H1 (cell line): ENCODE measurements at regions not wholly inside any gene's neighbourhood (a gene's known extent, or its start where the extent isn't known, plus 50 kb on each side); places are given as distances from the start of the nearest gene placed in this dataset.

Source experiments
- CTCF ChIA-PET: fragments of 300-600 bp; sonication (Branson Sonifier 250); formaldehyde crosslinking; loops from one replicate; lab custom pipeline; 2021; ENCODE audit not compliant: partially characterized antibody; lab: Charles Lee
- POLR2A ChIA-PET: fragments of 300-600 bp; sonication (Branson Sonifier 250); formaldehyde crosslinking; loops from one replicate; lab custom pipeline; 2021; ENCODE audit warnings: inconsistent platforms; ENCODE audit not compliant: partially characterized antibody; lab: Charles Lee
- DNase-seq, 2 experiments: peaks; one replicate each; pipeline versions ENCODE4 v3.0.0 to v3.0.0-alpha.2; 2010 to 2022; ENCODE audit warnings: low spot score in 2 of 2, low read depth in 1 of 2, mixed read lengths in 1 of 2
- FAIRE-seq: peaks from 2 replicates; lab custom pipeline; 2011; peaks lifted over from hg19 to GRCh38; lab: Jason Lieb, UNC
- H2AFZ ChIP-seq: 2 replicates; pipeline ENCODE4 v1.8.1; 2012; ENCODE audit warnings: low read length, inconsistent platforms
- H2AK5ac ChIP-seq: 2 replicates; pipeline ENCODE4 v1.6.1; 2013; ENCODE audit warnings: low read depth, low read length
- H2BK120ac ChIP-seq: replicated peaks from 2 replicates; pipeline ENCODE3; 2013; ENCODE audit warnings: low read depth, low read length, inconsistent platforms
- H2BK12ac ChIP-seq: 2 replicates; pipeline ENCODE4 v1.6.1; 2013; ENCODE audit warnings: low read depth, low read length
- H2BK15ac ChIP-seq: 2 replicates; pipeline ENCODE4 v1.6.1; 2013; ENCODE audit warnings: low read length
- H2BK20ac ChIP-seq: 2 replicates; pipeline ENCODE4 v1.6.1; 2013; ENCODE audit warnings: low read length
- H2BK5ac ChIP-seq: 2 replicates; pipeline ENCODE4 v1.6.1; 2013; ENCODE audit warnings: low read depth, low read length
- H3K14ac ChIP-seq: 2 replicates; pipeline ENCODE4 v1.6.1; 2013; ENCODE audit warnings: inconsistent platforms; ENCODE audit not compliant: insufficient read length
- H3K18ac ChIP-seq: 2 replicates; pipeline ENCODE4 v1.6.1; 2013; ENCODE audit warnings: low read length; ENCODE audit errors: extremely low read depth
- H3K23ac ChIP-seq: 2 replicates; pipeline ENCODE4 v1.6.1; 2013; ENCODE audit warnings: inconsistent platforms; ENCODE audit not compliant: insufficient read length
- H3K23me2 ChIP-seq: 2 replicates; pipeline ENCODE4 v1.6.1; 2013; ENCODE audit warnings: low read depth, low read length
- H3K27ac ChIP-seq: 2 replicates; pipeline ENCODE4 v1.6.1; 2011; ENCODE audit warnings: low read depth, low read length, inconsistent platforms
- H3K27me3 ChIP-seq, 4 experiments: replicated peaks in 1 of 4; 1 replicate in 1 of 4; 2 replicates in 3 of 4; pipeline versions ENCODE4 v1.6.1 to v1.8.1; 2011 to 2013; ENCODE audit warnings: low read length in 3 of 4, mild to moderate bottlenecking in 3 of 4, inconsistent platforms in 2 of 4, mixed read lengths in 2 of 4, moderate library complexity in 1 of 4; ENCODE audit not compliant: control insufficient read depth in 3 of 4, insufficient read depth in 3 of 4; ENCODE audit errors: extremely low read depth in 1 of 4
- H3K36me3 ChIP-seq, 4 experiments: 2 replicates each; pipeline versions ENCODE4 v1.6.1 to v1.8.1; 2011 to 2013; ENCODE audit warnings: mild to moderate bottlenecking in 4 of 4, low read length in 3 of 4, moderate library complexity in 2 of 4, control low read depth in 1 of 4, inconsistent platforms in 1 of 4; ENCODE audit not compliant: insufficient read depth in 4 of 4, control insufficient read depth in 2 of 4
- H3K4ac ChIP-seq: replicated peaks from 2 replicates; pipeline ENCODE3; 2013; ENCODE audit warnings: low read length, low read depth, mixed read lengths, inconsistent platforms; ENCODE audit not compliant: insufficient read length
- H3K4me1 ChIP-seq, 4 experiments: replicated peaks in 1 of 4; 1 replicate in 1 of 4; 2 replicates in 3 of 4; pipeline versions ENCODE4 v1.6.1 to v1.8.1; 2011 to 2013; ENCODE audit warnings: low read length in 3 of 4, inconsistent platforms in 2 of 4, mixed read lengths in 1 of 4; ENCODE audit not compliant: insufficient read depth in 4 of 4, control insufficient read depth in 3 of 4
- H3K4me2 ChIP-seq, 2 experiments: 2 replicates each; pipeline versions ENCODE4 v1.6.1 to v1.8.1; 2011 to 2013; ENCODE audit warnings: low read depth in 2 of 2, low read length in 2 of 2, control low read depth in 1 of 2, inconsistent platforms in 1 of 2, mild to moderate bottlenecking in 1 of 2; ENCODE audit not compliant: insufficient read depth in 1 of 2
- H3K4me3 ChIP-seq, 4 experiments: fragments of 200-600, 300-600 bp in 1 of 4; sonication (generic), shearing (Covaris generic), sonication (Bioruptor Twin) in 1 of 4; 2 replicates each; pipeline versions ENCODE4 v1.5.1 to v1.8.1; 2011 to 2016; ENCODE audit warnings: low read length in 4 of 4, low read depth in 3 of 4, control low read depth in 2 of 4, inconsistent platforms in 2 of 4, mild to moderate bottlenecking in 2 of 4, mixed read lengths in 1 of 4, moderate library complexity in 1 of 4; ENCODE audit not compliant: insufficient read depth in 2 of 4; ENCODE audit errors: extremely low read depth in 1 of 4
- H3K56ac ChIP-seq: replicated peaks from 2 replicates; pipeline ENCODE3; 2013; ENCODE audit warnings: low read depth, mild to moderate bottlenecking, mixed read lengths, low read length, inconsistent platforms; ENCODE audit not compliant: insufficient read length
- H3K79me1 ChIP-seq: 2 replicates; pipeline ENCODE4 v1.6.1; 2013; ENCODE audit warnings: low read depth, low read length, control low read depth
- H3K79me2 ChIP-seq, 2 experiments: 2 replicates each; pipeline versions ENCODE4 v1.6.1 to v1.8.1; 2012 to 2013; ENCODE audit warnings: low read length in 2 of 2, mild to moderate bottlenecking in 2 of 2, inconsistent platforms in 1 of 2; ENCODE audit not compliant: insufficient read depth in 2 of 2, control insufficient read depth in 1 of 2
- H3K9ac ChIP-seq, 4 experiments: replicated peaks in 1 of 4; 1 replicate in 1 of 4; 2 replicates in 3 of 4; pipeline versions ENCODE4 v1.6.1 to v1.8.1; 2011 to 2013; ENCODE audit warnings: low read depth in 3 of 4, low read length in 3 of 4, control low read depth in 2 of 4, mild to moderate bottlenecking in 2 of 4, moderate library complexity in 2 of 4, inconsistent platforms in 1 of 4; ENCODE audit errors: extremely low read depth in 1 of 4
- H3K9me3 ChIP-seq, 2 experiments: 2 replicates each; pipeline versions ENCODE4 v1.6.1 to v1.8.1; 2012 to 2013; ENCODE audit warnings: mild to moderate bottlenecking in 2 of 2, moderate library complexity in 2 of 2, control low read depth in 1 of 2, inconsistent platforms in 1 of 2, low read depth in 1 of 2, low read length in 1 of 2, mixed read lengths in 1 of 2; ENCODE audit not compliant: insufficient read depth in 2 of 2
- H4K20me1 ChIP-seq, 2 experiments: replicated peaks in 1 of 2; 2 replicates each; pipeline versions ENCODE3 to v1.8.1; 2011 to 2013; ENCODE audit warnings: inconsistent platforms in 2 of 2, low read length in 2 of 2, mild to moderate bottlenecking in 1 of 2; ENCODE audit not compliant: insufficient read depth in 2 of 2, control insufficient read depth in 1 of 2
- H4K5ac ChIP-seq: 2 replicates; pipeline ENCODE4 v1.6.1; 2013; ENCODE audit warnings: low read length, low read depth, mixed read lengths, inconsistent platforms; ENCODE audit not compliant: insufficient read length
- H4K8ac ChIP-seq: 2 replicates; pipeline ENCODE4 v1.8.0; 2013; ENCODE audit warnings: mild to moderate bottlenecking, moderate library complexity, low read length, inconsistent platforms; ENCODE audit not compliant: insufficient read depth; ENCODE audit errors: extremely low read depth
- H4K91ac ChIP-seq: replicated peaks from 2 replicates; pipeline ENCODE3; 2013; ENCODE audit warnings: low read length, mixed read lengths, inconsistent platforms; ENCODE audit not compliant: insufficient read length
- HDAC6 ChIP-seq: IDR thresholded peaks from one replicate; pipeline ENCODE4 v1.7.1; 2012; ENCODE audit warnings: low read depth, mild to moderate bottlenecking, inconsistent platforms, low read length, moderate library complexity
- PHF8 ChIP-seq: fragments of 200-600 bp; sonication (generic); conservative IDR thresholded peaks from 2 replicates; pipeline ENCODE4 v1.7.1; 2012; ENCODE audit warnings: low read depth, mild to moderate bottlenecking, inconsistent platforms, low read length, moderate library complexity
- WGBS, 2 experiments: shearing (Covaris generic) in 1 of 2; methylation state at CpG; one replicate each; pipeline versions ENCODE4 v1.1.6 to v1.1.7; 2013 to 2015; ENCODE audit warnings: low lambda C conversion rate in 2 of 2, mixed read lengths in 2 of 2, inconsistent platforms in 1 of 2, low coverage in 1 of 2, missing lambda C conversion rate in 1 of 2; ENCODE audit not compliant: insufficient replicate concordance in 2 of 2, insufficient coverage in 1 of 2, insufficient read length in 1 of 2; ENCODE audit errors: extremely low coverage in 1 of 2, missing lambda C conversion rate in 1 of 2; 5-methylcytosine and 5-hydroxymethylcytosine counted together
- TF ChIP-seq, protein P1 (sequence below): IDR thresholded peaks from 2 replicates; pipeline ENCODE4 v1.6.1; 2011; ENCODE audit warnings: low read length, improper control_type of control experiment

DNA sequence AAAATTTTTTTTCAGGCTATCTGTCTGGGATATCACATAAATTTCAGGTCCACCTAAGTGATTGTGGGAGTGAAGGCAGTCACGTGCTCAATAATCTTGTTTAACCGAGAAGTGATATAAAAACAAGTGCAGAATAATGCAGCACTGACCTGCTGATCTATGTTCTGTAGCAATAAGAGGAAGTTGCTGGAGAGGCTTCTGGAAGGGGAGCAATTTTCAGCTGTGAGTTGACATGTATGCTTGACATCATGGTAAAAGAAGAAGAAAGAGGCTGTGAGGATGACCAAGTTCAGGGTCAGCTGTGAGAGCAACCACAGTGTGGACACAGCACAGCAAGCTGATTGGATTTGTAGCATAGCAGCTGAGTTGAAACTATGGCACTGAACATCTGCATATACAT is 172.0 kb upstream of the PELI2 start:
- Histone ChIP-seq H2BK5ac (no peak overlapping the region), H4K8ac (no peak overlapping the region), H2BK12ac (no peak overlapping the region), H3K9me3 (no peaks in the 10 kb centered on the region), H3K23me2 (no peaks in the 10 kb centered on the region; the same call in 1 of the 2 replicates), H3K27ac (no peak overlapping the region), H3K36me3 (no peaks in the 10 kb centered on the region), H3K23ac (no peak overlapping the region), H2BK120ac (no peak overlapping the region), H3K4me2 (no peak overlapping the region), H3K56ac (no peak overlapping the region), H2AK5ac (no peak overlapping the region), H3K79me2 (no peaks in the 10 kb centered on the region), H3K79me1 (no peaks in the 10 kb centered on the region), H3K27me3 (no peaks in the 10 kb centered on the region), H4K91ac (no peak overlapping the region), H3K4ac (no peak overlapping the region), H3K9ac (no peak overlapping the region), H3K4me3 (no peak overlapping the region), H3K18ac (no peak overlapping the region), H2BK20ac (no peak overlapping the region), H2AFZ (no peak overlapping the region), H3K4me1 (peaks cover 0 to 2% (median 0%) of the 10 kb centered on the region in 4 experiments; a peak in 3 of 7 replicates), H4K5ac (no peak overlapping the region), H2BK15ac (no peak overlapping the region)
- no peak for DNase-seq
- CTCF ChIA-PET: interaction anchor here (0.6 kb wide), 2 partner anchors 487 to 508 kb away, joined by 3 read pairs; no protein-coding TSS in a partner anchor
- WGBS, 2 experiments: 94% methylated on average over 2 of the region's 2 CpGs; no CpG with 5 or more reads in 1 of the 2 experiments
- no peak for FAIRE-seq
- TF ChIP-seq PHF8 (no peak), HDAC6 (no peak)
- TF ChIP-seq, protein P1, sequence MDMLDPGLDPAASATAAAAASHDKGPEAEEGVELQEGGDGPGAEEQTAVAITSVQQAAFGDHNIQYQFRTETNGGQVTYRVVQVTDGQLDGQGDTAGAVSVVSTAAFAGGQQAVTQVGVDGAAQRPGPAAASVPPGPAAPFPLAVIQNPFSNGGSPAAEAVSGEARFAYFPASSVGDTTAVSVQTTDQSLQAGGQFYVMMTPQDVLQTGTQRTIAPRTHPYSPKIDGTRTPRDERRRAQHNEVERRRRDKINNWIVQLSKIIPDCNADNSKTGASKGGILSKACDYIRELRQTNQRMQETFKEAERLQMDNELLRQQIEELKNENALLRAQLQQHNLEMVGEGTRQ: no peak
- TF ChIP-seq, all 59 proteins: peak for 0
- Histone ChIP-seq H3K14ac (no peak overlapping the region), H4K20me1 (no peaks in the 10 kb centered on the region)
- POLR2A ChIA-PET: interaction anchor here (1.0 kb wide), 1 partner anchor 12 kb away, joined by 4 read pairs; no protein-coding TSS in a partner anchor
